ENCODE measurements at regions not wholly inside any gene's neighbourhood (a gene's known extent, or its start where the extent isn't known, plus 50 kb on each side); places are given as distances from the start of the nearest gene placed in this dataset.

GRCh38 chr17:77421630-77421972, 280.8 kb downstream of the SEC14L1 start:
- no peak for DNase-seq

GRCh38 chr17:77422104-77422747, 281.5 kb downstream of the SEC14L1 start:
- no peak for DNase-seq

GRCh38 chr17:77422748-77423113, 282.0 kb downstream of the SEC14L1 start:
- no peak for DNase-seq

- peak; percentile 58 for DNase-seq
Measured at GRCh38 chr17:77423589-77424451, 283.1 kb downstream of the SEC14L1 start.

GRCh38 chr17:77424585-77425344, 284.0 kb downstream of the SEC14L1 start:
- no peak for DNase-seq

- DNase-seq: no peak
Measured at GRCh38 chr17:77425348-77425747, 284.6 kb downstream of the SEC14L1 start.

- DNase-seq: no peak
Measured at GRCh38 chr17:77425791-77426641, 285.2 kb downstream of the SEC14L1 start.

- no peak for DNase-seq
Measured at GRCh38 chr17:77426676-77427386, 286.1 kb downstream of the SEC14L1 start.

GRCh38 chr17:77427391-77427991, 286.7 kb downstream of the SEC14L1 start:
- peak; percentile 50 for DNase-seq

- no peak for DNase-seq
Measured at GRCh38 chr17:77428020-77428748, 287.4 kb downstream of the SEC14L1 start.

GRCh38 chr17:77428749-77429368, 288.1 kb downstream of the SEC14L1 start:
- no peak for DNase-seq

GRCh38 chr17:77429369-77429968, 288.7 kb downstream of the SEC14L1 start:
- DNase-seq: no peak

- peak; percentile 74 for DNase-seq
Measured at GRCh38 chr17:77429969-77430752, 289.4 kb downstream of the SEC14L1 start.

GRCh38 chr17:77432034-77432661, 291.4 kb downstream of the SEC14L1 start:
- no peak for DNase-seq

- DNase-seq: no peak
Measured at GRCh38 chr17:77432742-77433141, 292.0 kb downstream of the SEC14L1 start.

- no peak for DNase-seq
Measured at GRCh38 chr17:77433385-77434135, 292.8 kb downstream of the SEC14L1 start.
